GM12878 (cell line): ENCODE measurements at regions not wholly inside any gene's neighbourhood (a gene's known extent, or its start where the extent isn't known, plus 50 kb on each side); places are given as distances from the start of the nearest gene placed in this dataset.

Experiments
- ATAC-seq: fragments of 200-7000 bp; cut with Tn5 transposase; 3 replicates; pipeline ENCODE4 v1.9.1; 2020; ENCODE audit warnings: mild to moderate bottlenecking, moderate library complexity
- BruUV-seq: library from RNA; stranded (reverse); fragments of 400-500 nt; replicated peaks from 2 replicates; lab custom pipeline; 2021; lab: Mats Ljungman, UMichigan
- CTCF ChIA-PET: fragments of 300-600 bp; sonication (Branson Sonifier 250); formaldehyde crosslinking; extraction: SDS; loops from one replicate; lab custom pipeline; 2021; ENCODE audit warnings: inconsistent platforms; lab: Yijun Ruan, JAX
- POLR2A ChIA-PET: fragments of 350-600 bp; formaldehyde crosslinking; extraction: SDS; loops from one replicate; lab custom pipeline; 2021; ENCODE audit warnings: inconsistent platforms; lab: Charles Lee
- RAD21 ChIA-PET: fragments of 300-600 bp; sonication (Branson Sonifier 250); formaldehyde crosslinking; loops from one replicate; lab custom pipeline; 2023; ENCODE audit warnings: antibody characterized with exemption; ENCODE audit not compliant: unreplicated experiment; lab: Charles Lee
- SMC1A ChIA-PET: fragments of 300-600 bp; sonication (Branson Sonifier 250); formaldehyde crosslinking; loops from one replicate; lab custom pipeline; 2023; ENCODE audit not compliant: unreplicated experiment, uncharacterized antibody; lab: Charles Lee
- DNase-seq: peaks from one replicate; pipeline ENCODE4 v3.0.0-alpha.2; 2011; ENCODE audit warnings: low read depth, low spot score
- FAIRE-seq: peaks from 3 replicates; lab custom pipeline; 2011; peaks lifted over from hg19 to GRCh38; lab: Jason Lieb, UNC
- H2AFZ ChIP-seq: 2 replicates; pipeline ENCODE4 v1.6.0; 2011; ENCODE audit warnings: low read depth, low read length, control low read depth; ENCODE audit not compliant: control insufficient read depth
- H3K27ac ChIP-seq: 2 replicates; pipeline ENCODE4 v1.5.1; 2011; ENCODE audit warnings: control low read depth; ENCODE audit not compliant: control insufficient read depth, insufficient read depth
- H3K27me3 ChIP-seq, 2 experiments: replicated peaks in 1 of 2; 2 replicates each; pipeline versions ENCODE4 v1.6.0 to v1.6.1; 2011; ENCODE audit warnings: low read length in 1 of 2; ENCODE audit not compliant: control insufficient read depth in 2 of 2, insufficient read depth in 2 of 2
- H3K36me3 ChIP-seq, 2 experiments: 2 replicates each; pipeline ENCODE4 v1.5.1; 2011; ENCODE audit warnings: low read length in 1 of 2; ENCODE audit not compliant: control insufficient read depth in 2 of 2, insufficient read depth in 2 of 2
- H3K4me1 ChIP-seq: 2 replicates; pipeline ENCODE4 v1.6.1; 2011; ENCODE audit warnings: mild to moderate bottlenecking, low read length, moderate library complexity, mixed read lengths; ENCODE audit not compliant: control insufficient read depth, insufficient read depth
- H3K4me2 ChIP-seq: 2 replicates; pipeline ENCODE4 v1.6.0; 2011; ENCODE audit warnings: control low read depth; ENCODE audit not compliant: control insufficient read depth, insufficient read depth
- H3K4me3 ChIP-seq: fragments of 200-600 bp; sonication (generic); 2 replicates; pipeline ENCODE4 v1.5.1; 2016
- H3K79me2 ChIP-seq: 2 replicates; pipeline ENCODE4 v1.6.0; 2011; ENCODE audit warnings: low read length; ENCODE audit not compliant: control insufficient read depth, insufficient read depth
- H3K9ac ChIP-seq: 2 replicates; pipeline ENCODE4 v1.8.0; 2011; ENCODE audit warnings: low read length, control low read depth, mixed read lengths; ENCODE audit not compliant: control insufficient read depth, insufficient read depth
- H3K9me3 ChIP-seq: replicated peaks from 3 replicates; pipeline ENCODE4 v1.5.1; 2011; ENCODE audit warnings: mild to moderate bottlenecking, low read length; ENCODE audit not compliant: control insufficient read depth, insufficient read depth
- H4K20me1 ChIP-seq: 2 replicates; pipeline ENCODE4 v1.6.0; 2011; ENCODE audit not compliant: control insufficient read depth, insufficient read depth
- CHD2 ChIP-seq: IDR thresholded peaks from 2 replicates; pipeline ENCODE4 v1.6.1; 2011; ENCODE audit warnings: low read depth, low read length, improper control_type of control experiment, borderline replicate concordance
- E2F4 ChIP-seq: IDR thresholded peaks from 2 replicates; pipeline ENCODE4 v1.6.1; 2012; ENCODE audit warnings: low read depth, low read length, improper control_type of control experiment
- SKIL ChIP-seq: fragments of 450-650 bp; IDR thresholded peaks from 2 replicates; pipeline ENCODE4 v1.6.1; 2017; ENCODE audit warnings: mild to moderate bottlenecking, low read depth, inconsistent platforms; ENCODE audit not compliant: poor library complexity, severe bottlenecking
- TAF1 ChIP-seq: IDR thresholded peaks from 2 replicates; pipeline ENCODE4 v1.6.1; 2011; ENCODE audit warnings: mild to moderate bottlenecking, low read depth, low read length, borderline replicate concordance
- WGBS: methylation state at CpG from one replicate; pipeline ENCODE4 v1.1.6; 2016; ENCODE audit warnings: low lambda C conversion rate; ENCODE audit not compliant: insufficient replicate concordance, insufficient coverage; ENCODE audit errors: missing lambda C conversion rate; 5-methylcytosine and 5-hydroxymethylcytosine counted together
- in situ Hi-C: fragments of 300-500 bp; cut with MboI; formaldehyde crosslinking; loops from 9 replicates; pipeline ENCODE4 v1.14.3; 2018; ENCODE audit warnings: mixed read lengths
- intact Hi-C: fragments of 100-400 bp; cut with micrococcal nuclease; formaldehyde crosslinking; loops from one replicate; pipeline ENCODE4 v1.14.2; 2022; ENCODE audit not compliant: unreplicated experiment
- TF ChIP-seq, protein P1 (sequence below): fragments of 450-650 bp; IDR thresholded peaks from 2 replicates; pipeline ENCODE4 v1.6.1; 2017; ENCODE audit warnings: low read depth, mild to moderate bottlenecking, moderate library complexity

DNA sequence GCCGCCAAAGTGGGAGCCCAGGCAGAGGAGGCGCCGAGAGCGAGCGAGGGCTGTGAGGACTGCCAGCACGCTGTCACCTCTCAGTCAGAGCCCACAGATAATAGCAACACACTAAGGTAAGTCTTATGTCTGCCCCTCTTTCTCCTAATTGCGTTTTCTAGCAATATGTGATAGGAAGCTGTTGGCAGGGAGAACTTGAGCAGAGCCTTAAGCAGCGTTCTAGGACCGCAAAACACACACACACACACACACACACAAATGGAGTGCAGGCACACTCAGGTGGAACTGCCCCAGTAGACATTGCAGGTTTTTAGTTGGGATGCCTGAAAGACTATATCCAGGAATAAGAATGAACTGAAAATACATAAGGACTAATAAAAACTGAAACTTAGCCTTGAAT is 1188.5 kb downstream of the NXPH1 start:
- FAIRE-seq (no peak), DNase-seq (no peak), ATAC-seq (no peak)
- Histone ChIP-seq H3K79me2 (no peaks in the 10 kb centered on the region), H3K27me3 (no peaks in the 10 kb centered on the region), H3K9ac (no peak overlapping the region), H3K4me2 (no peak overlapping the region), H3K27ac (no peak overlapping the region), H3K4me1 (no peaks in the 10 kb centered on the region), H2AFZ (no peak overlapping the region), H3K9me3 (no peaks in the 10 kb centered on the region), H3K36me3 (no peaks in the 10 kb centered on the region), H4K20me1 (no peaks in the 10 kb centered on the region), H3K4me3 (no peak overlapping the region)
- intact Hi-C loops (no loop called here), in situ Hi-C loops (no loop called here)
- no TSS peak for BruUV-seq
- SMC1A ChIA-PET: no interaction called here
- POLR2A ChIA-PET: no interaction called here
- RAD21 ChIA-PET: no interaction called here
- CTCF ChIA-PET: no interaction called here
- TF ChIP-seq TAF1 (no peak), CHD2 (no peak), SKIL (no peak), E2F4 (no peak)
- TF ChIP-seq, protein P1, sequence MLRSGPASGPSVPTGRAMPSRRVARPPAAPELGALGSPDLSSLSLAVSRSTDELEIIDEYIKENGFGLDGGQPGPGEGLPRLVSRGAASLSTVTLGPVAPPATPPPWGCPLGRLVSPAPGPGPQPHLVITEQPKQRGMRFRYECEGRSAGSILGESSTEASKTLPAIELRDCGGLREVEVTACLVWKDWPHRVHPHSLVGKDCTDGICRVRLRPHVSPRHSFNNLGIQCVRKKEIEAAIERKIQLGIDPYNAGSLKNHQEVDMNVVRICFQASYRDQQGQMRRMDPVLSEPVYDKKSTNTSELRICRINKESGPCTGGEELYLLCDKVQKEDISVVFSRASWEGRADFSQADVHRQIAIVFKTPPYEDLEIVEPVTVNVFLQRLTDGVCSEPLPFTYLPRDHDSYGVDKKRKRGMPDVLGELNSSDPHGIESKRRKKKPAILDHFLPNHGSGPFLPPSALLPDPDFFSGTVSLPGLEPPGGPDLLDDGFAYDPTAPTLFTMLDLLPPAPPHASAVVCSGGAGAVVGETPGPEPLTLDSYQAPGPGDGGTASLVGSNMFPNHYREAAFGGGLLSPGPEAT: no peak
- 41% methylated on average over 9 of the region's 9 CpGs for WGBS
